NCI-H187 treated with DMSO at 0.1 percent for 48 hours (cell line): ENCODE measurements at regions not wholly inside any gene's neighbourhood (a gene's known extent, or its start where the extent isn't known, plus 50 kb on each side); places are given as distances from the start of the nearest gene placed in this dataset.
"Not testable (repeated sequence)": the region's sequence is repeated elsewhere in the genome, so short reads cannot be mapped to it uniquely, and the experiment has no call there.

Experiments
- DNase-seq: peaks from one replicate; lab custom pipeline; 2025; lab: John Stamatoyannopoulos, UW

DNA sequence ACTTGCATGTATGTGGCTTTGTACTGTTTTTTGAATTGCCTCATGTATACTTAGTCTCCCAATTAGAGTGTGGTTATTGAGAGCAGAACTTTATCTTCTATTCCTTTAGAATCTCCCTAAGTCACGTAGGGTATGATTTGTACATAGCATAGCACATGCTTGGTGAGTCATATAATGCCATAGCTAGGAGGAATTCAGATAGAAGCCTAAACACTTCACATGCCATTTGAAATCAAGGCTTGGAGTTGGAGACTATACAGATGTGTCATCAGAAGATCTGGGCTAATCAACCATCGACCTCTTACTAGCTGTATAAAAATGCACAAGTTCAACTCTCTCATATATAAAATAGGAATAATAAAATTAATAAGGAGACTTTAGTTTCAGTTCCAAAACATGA lies 222.6 kb upstream of the ST6GAL2 start:
- no peak for DNase-seq

DNA sequence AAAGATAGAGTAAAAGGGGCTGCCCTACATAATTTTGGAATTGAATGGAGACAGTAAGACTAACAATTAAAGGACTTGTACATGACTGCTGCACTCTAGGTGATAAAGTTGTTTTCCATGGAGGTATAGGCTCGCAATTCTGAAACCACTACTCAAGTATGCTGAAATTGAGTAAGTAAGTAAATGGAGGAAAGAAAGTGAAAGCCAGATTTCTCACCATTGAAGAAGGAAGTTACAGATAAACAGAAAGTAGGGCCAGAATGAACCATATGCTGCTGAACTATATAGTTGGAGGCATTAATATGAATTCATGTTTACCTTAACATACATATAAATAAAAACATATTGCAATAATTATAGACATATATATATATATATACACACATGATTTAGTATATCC lies 225.7 kb upstream of the ST6GAL2 start:
- no peak for DNase-seq

DNA sequence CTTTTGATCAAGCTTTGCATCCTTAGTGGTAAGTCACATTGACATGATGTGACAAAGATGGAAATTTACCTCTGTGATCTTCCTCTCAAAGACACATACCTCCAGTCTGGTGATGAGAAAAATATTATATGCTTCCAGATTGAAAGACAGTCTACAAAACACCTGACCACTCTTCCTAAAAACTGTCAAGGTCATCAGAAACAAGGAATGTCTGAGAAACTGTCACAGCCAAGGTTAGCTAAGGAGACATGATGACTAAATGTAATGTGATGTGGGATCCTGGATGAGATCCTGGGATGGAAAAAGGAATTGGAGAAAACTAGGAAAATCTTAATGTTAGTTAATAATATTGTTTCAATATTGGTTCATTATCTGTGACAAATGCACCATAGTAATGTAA lies 226.6 kb upstream of the ST6GAL2 start:
- DNase-seq, result no peak

DNA sequence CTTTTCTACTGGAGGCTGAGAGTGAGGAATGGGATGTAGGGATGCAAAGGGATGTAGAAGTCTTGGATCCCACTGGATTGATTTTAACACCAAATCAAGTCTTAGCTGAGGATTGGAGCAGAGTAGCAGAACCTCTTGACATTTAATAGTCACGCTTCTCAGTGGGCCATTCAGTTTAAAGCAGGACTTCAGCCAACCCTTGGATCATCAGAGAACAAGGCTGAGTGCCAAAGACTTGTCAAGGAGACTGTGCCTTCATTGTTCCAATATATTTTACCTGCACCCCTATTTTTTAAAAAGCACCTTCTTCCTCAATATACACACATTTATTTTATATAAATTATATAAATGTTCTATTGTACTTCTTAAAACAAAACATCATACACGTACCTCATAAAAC lies 242.4 kb upstream of the ST6GAL2 start:
- DNase-seq, result no peak

DNA sequence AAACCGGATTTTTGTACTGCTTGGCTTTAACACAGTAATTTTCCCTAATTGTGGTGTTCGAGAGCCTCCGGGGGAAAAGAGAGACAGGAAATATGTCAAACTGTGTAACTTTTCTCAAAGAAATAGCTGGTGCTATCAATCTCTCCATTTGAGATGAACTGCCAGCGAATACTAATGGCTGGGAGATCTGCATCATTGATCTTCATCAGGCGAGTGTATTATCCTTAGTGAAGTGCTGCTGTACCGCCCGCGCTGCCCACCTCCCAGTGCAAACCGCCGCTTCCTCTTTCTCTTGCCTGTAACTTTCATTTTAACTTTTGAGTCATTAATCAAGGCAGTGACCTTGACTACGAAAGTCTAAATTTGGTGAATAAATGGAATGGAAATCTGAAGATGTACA lies 246.1 kb upstream of the ST6GAL2 start:
- no peak for DNase-seq

DNA sequence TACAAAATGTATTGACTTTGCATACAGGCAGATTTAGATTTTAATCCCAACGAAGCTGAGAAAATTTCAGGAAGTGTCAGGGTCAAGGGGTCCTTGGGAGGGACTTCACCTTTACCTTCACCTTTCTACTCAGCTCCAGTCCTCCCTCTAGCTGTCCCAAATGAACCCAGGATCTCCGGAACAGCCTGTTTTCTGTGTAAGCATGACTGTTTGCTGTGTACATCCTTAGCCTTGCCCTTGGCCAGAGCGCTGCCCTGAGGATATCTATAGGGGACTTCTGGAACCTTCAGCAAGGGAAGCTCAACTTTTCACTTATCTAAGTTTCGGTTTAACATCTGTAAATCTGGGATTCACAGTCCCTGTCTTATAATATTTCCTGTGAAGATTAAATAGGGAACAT lies 246.8 kb upstream of the ST6GAL2 start:
- DNase-seq, result no peak

DNA sequence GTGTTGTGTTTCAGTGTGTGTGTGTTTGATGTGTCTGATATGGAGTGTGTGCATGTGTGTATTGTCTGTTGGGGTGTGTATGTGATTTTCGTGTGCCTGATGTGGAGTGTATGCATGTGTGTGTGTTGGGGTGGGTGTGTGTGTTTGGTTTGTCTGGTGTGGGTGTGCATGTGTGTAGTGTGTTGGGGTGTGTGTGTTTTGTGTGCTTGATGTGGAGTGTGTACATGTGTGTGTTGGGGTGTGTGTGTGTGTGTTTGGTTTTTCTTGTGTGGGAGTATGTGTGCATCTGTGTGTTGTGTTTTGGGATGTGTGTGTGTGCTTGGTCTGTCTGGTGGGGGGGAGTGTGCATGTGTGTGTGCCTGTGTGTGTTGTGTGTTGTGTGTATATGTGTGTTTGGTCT lies 247.4 kb upstream of the ST6GAL2 start:
- DNase-seq, result no peak

DNA sequence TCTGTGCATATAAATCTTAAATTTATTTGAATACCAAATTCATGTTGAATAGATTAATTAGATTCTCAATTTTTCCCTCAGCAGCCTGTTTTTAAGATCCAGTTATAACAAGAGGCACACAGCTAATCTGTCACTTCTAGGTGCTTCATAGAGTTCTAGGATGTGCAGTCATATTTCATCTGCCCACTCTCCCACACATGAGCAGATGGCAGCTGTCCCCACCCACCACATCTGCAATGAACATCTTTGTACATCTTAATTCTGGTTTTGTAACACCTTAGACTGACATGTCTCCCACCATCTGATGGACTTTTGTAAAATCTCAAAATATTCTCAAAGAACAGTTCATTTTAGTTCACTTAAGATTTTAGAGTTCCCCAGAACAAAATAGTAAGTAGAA lies 250.8 kb upstream of the ST6GAL2 start:
- no peak for DNase-seq

DNA sequence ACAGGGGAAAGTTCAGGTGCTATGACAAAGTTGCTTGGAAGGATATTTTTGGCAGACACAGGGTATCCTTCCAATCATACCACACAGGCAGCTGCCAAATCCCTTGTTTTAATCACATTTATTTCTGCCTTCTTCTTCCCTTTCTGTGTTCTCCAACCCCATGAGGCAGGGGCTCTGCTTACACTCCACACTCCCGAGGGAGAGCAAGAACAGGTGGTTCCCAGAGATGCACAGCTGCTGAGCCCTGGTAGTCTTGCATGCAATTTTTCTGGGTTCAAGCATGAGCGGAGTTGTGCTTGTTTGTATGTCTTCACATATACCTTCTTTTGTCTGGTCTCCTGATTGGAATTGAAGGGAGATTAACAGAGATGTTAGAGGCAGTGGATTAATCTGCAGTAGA lies 251.7 kb upstream of the ST6GAL2 start:
- DNase-seq, result no peak

DNA sequence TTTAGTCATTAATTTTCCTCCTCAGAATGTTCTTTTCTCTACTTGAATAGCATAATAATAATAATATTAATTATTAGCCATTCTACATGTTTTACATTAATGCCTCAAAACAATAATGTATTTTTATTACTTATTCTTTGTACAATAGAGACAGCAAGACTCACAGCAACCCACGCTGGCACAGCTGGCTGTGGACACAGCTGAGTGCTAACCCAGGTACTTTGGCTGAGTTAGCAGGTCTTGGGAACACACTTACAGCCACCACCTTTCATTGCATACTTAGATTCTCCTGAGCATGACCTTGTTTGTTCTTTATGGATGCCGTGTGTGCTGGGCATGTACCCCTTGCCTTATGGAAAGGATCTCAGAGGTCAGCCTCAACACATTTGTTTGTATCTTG lies 260.2 kb upstream of the ST6GAL2 start:
- no peak for DNase-seq

DNA sequence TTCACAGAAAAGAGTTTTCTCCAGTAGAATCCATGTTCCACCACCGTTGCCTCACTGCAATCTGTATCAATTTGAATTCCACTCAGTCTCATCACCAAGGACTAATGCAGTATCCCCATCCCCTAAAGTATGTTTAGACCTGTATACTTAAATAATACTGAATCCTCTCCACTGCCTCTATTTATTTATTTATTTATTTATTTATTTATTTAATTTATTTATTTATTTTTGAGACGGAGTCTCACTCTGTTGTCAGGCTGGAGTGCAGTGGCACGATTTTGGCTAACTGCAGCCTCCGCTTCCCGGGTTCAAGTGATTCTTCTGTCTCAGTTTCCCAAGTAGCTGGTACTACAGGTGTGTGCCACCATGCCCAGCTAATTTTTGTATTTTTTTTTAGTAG lies 260.7 kb upstream of the ST6GAL2 start:
- not testable (repeated sequence) for DNase-seq

DNA sequence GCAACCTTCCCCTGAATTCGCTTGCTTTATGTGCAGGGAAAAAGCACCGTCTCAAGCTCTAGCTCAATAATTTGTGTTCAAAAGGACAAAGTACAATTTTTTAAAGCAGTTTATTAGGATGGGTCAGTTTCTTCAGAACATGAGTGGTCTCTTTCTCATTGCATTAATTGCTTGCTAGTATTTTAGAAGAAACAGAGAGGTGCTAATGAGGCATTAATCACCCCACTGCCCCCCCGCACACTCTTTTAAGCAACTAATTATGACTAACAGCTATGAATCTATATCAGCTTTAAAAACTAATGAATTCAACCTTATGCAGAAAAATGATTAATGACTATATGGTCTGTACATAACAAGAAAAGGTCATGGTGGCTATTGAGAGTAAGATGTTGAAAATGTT lies 262.1 kb upstream of the ST6GAL2 start:
- no peak for DNase-seq

DNA sequence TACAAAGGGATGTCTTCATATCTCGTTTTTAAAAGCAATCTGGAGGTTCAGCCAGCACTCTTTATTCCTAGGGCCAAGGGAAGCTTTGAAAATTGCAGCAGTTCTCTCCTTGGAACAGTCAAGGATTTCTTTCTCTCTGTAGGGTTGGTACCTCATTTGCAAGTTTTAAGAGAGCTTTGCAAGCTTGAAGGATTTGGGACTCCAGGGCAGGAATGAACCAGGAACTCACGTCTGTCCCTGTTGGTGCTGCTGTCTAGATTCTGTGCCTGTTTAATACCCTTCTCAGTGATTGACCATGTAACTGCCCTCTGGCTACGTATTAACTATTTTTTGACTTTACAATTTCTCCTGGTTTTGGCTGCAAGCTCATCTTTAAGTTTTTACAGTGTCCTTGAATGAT lies 262.5 kb upstream of the ST6GAL2 start:
- no peak for DNase-seq

DNA sequence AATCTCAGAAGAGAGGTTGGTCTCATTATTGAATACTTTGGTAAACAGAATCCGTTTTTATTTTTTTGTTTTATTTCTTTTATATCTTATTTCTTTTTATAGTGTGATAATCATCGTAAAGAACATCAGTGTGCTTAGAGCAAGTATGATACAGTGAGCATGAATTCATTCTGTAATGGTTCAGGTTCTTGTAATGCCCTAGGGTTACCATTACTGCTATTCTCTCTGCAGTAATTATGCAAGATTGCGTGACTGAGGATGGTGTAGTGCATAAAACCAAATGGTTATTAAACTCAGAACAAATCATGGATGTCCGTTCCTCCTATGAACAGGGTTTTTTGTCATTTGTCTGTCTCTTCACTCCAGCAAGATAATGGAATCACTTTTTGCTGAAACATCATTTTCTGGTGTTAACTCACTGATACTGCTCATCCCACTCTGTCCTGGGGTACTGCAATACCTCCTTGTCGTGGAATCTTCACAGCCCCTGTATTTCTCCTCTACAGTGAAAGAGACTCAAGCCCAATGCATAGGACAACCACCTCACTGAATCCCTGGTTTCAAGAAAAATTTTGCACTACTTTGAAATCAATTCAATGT lies 274.8 kb upstream of the ST6GAL2 start:
- DNase-seq, result no peak

DNA sequence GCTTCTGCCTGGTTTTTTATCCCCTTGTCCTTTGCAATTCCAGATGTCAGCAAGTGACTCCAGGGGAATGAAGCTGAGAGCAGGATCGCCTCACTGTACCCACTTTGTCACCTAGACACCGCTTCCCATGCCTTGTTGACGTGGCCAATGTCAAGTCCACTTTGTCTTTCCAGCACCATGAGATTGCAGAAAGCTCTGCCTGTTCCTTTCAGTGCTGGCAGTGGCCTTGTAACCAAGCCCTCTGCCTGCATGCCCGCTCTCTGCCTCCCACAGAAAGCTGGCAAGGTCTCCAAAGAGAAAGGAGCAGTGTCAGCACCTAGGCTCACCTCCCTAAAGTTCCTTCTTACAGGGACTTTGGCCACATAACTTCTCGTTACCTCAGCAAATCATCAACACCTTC lies 282.2 kb upstream of the ST6GAL2 start:
- DNase-seq, result no peak

DNA sequence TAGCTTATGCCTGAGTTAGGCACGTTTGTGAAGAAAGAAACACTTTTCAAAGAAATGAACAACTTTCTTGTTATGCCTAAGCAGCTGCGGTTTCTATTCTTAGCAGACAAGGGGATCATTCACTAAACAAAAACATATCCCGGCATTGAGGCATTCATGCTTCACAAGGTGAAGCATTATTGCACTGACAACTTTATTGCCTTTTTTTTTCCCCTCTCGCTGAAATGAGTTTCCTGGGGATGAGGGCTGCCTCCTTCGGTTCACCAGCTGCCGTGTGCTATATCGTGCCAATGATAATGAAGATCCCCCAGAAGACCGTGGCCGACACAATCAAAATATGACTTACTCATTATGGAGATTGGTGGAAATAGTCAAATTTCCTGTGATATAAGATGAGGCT lies 288.2 kb upstream of the ST6GAL2 start:
- DNase-seq, result no peak

DNA sequence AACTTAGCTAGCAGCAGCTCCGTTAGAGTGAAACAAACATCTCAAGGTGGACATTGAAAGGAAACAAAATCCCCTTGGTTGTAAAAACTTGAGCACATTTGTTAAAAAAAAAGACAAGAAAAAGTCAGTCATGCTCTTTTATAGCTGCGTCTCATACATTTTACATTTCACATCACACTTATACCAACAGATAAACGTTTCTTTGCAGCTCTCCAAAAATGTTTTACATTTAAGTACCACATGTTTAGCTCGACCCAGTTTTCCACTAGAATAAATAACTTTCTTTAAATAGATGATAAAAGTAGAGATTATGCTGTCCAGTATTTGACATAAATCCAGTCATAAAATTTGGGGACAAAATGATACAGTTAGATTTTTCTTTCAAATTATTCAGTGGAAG lies 297.0 kb upstream of the ST6GAL2 start:
- DNase-seq, result no peak

DNA sequence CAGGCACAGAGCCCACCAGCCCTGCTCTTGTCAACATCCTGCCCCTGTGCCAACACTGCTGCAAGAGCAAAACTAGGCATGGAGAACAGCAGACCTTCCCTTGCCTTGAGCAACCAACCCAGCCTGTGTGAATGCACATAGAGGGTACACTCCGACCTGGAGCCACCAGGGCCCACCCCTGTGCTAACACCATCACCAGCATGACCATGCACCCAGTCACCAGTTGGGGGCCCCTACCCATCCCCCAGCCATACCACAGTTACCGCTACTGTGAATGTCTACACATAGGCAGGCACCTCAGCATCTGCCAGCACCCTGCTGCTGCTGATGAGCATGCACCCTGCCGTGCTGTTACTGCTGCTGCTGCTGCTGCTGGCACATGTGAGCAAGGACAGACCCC lies 301.9 kb upstream of the ST6GAL2 start:
- DNase-seq, result no peak

DNA sequence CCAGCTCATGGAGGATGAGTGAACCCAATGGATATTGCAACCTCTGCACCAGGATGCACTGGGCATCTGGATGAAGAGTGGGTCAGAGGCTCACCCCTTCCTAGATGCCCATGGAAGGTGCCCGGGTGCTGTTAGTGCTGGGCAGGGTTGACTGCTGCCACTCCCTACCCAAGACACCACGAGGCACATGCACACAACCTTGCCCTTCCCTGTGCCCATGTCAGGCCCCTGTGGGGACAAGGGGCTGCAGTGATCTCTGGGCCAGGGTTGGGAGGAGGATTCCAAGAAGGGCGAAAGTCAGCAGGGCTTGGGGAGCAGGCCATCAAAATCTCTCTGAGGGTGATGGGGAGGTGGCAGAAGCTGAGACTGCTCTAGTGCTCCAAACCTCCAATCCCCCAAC lies 309.7 kb upstream of the ST6GAL2 start:
- DNase-seq, result no peak

DNA sequence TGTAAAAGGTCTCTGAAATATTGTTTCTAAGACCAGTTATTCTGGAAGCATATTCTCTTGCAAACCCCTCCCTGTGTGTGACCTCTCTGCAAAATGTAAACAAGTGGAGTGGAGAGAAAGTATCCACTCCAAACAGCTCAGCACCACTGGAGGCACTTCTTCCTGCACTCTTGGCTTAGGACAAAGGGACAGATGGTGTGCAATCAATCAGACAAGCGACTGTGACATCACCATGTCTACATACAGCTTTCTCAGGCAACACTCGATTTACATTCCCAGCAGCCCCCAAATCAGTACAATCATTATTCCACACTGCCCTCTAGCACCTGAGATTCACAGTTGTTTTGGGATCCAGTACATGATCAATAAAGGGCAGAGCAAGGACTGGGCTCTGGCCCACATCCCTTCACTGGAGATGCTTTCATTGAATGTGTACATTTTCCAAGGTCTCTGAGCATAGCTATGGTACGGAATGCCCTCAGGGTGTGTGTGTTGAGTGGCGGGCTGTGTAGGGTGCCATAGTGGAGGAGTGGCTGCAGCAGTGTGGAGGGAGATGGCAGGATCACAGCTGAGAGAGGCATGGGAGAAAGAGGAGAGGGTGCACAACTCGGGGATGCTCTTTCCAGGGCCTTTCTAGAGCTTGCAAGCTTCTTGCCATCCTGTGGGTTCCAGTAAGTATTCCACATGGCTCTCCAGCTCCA lies 311.8 kb upstream of the ST6GAL2 start:
- peak; percentile 75 for DNase-seq

DNA sequence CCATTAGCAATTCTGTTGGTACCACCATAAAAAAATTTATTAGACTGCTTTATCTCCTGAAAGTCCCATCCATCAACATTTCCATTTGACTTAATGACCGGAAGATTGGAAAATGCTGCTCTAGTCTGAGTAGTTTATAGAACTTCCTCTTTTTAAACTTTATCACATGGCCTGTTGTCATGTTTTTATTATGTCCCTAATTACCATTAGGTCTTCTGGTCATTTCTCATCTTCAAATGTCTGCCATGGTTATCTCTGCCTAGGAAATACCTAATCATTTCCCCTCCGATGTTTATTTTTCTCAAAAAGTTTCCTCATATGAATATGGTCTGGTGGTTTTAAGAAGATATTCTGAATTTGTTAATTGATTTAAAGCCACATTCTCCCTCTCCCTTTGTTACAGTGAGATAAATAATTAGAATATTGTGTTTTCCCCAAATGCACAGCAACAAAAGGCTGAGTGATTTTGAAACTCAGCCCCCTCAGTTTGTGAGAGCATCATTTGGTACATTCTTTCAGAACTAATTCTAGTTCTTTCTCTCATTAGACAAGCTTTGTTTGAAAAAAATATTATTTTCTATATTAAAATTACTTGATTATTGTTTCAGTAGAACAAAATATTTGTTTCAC lies 317.1 kb upstream of the ST6GAL2 start:
- DNase-seq, result no peak

DNA sequence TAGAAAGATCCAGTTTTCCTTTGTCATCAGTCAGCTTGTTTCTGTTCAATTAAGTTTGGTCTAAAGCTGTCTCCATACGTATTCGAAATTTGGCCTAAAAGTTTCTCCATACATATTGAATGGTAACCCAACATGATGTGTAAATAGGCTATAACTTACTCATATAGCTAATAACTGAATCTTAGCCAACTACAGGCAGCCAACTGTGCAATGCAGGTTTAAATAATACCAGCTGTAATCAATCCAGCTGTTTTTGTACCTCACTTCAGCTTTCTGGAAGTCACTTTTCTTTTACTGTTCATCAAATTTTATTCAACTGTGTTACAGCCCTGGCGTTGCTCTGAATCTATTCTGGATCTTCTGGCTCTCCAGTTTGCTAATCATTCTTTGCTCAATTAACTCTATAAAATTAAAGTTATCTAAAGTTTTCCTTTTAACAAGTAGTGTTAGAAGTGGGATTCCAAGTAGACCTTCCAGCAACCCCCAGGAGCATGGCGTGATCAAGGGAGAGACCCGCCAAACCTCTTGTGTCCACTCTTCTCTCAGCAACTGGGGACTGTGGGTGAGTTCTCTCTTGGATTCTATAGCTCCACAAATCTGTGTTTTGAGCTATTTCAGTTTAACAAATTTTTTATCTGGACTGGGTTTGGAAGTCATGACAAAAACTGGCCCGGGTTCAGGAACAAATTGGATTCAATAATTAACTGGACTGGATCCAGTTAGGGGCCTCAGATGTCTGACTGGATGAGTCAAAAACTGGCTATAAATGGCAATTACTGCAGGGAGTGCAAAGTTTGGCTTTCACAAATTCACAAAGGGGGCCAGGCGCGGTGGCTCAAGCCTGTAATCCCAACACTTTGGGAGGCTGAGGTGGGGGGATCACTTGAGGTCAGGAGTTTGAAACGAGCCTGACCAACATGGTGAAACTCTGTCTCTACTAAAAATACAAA lies 329.7 kb upstream of the ST6GAL2 start:
- no peak for DNase-seq

DNA sequence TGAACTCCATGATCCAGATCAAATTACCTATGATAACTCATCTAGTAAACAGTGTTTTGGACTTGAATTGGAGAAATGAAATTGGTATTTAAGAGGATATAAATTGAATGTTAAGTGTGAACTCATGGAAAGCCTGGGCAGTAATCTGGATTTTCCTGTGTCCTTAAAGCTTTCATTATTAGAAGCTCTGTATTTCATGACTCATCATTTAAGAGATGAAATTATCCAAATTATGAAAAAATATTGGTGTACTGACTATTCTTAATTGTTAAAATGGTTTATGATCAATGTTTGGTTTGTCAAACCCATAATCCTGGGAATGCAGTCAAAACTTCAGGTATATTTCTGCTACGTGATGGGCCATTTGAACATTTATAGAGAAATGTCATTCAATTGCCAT lies 332.2 kb upstream of the ST6GAL2 start:
- no peak for DNase-seq
